ENCODE measurements at regions not wholly inside any gene's neighbourhood (a gene's known extent, or its start where the extent isn't known, plus 50 kb on each side); places are given as distances from the start of the nearest gene placed in this dataset.

DNA sequence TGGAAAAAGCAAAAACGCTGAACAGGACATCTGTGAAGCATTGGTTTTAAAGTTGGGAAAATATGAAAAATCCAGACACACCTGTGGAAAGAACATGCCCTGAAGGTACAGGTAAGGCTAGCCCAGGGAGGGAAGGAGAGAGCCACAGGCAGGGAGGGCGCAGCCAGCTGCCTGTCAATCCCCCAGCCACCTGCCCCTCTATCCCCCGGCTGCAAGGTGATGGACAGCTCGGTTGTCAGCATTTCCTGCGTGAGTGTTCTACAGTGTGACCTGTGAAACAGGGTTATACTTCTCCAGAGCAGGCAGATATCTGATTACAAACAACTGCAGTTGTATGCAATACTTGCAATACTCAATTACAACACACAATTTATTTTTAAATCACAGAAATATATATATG is 358.1 kb downstream of the SMOC2 start:
- TF ChIP-seq CTCF (IDR thresholded peaks at IDR 0.05) (no peak), POLR2A (IDR thresholded peaks at IDR 0.05) (no peak)
